Ishikawa (cell line): ENCODE measurements at regions not wholly inside any gene's neighbourhood (a gene's known extent, or its start where the extent isn't known, plus 50 kb on each side); places are given as distances from the start of the nearest gene placed in this dataset.

Experiments used
- CEBPB ChIP-seq: IDR thresholded peaks from 2 replicates; pipeline ENCODE4 v1.6.1; 2012
- CREB1 ChIP-seq: IDR thresholded peaks from 2 replicates; pipeline ENCODE4 v1.6.1; 2012; ENCODE audit warnings: low read depth
- EGR1 ChIP-seq: IDR thresholded peaks from 2 replicates; pipeline ENCODE4 v1.6.1; 2012
- EP300 ChIP-seq: IDR thresholded peaks from 2 replicates; pipeline ENCODE4 v1.6.1; 2012; ENCODE audit warnings: borderline replicate concordance
- FOXM1 ChIP-seq: IDR thresholded peaks from 2 replicates; pipeline ENCODE4 v1.6.1; 2012; ENCODE audit warnings: low read depth, borderline replicate concordance
- NFIC ChIP-seq: IDR thresholded peaks from 2 replicates; pipeline ENCODE4 v1.6.1; 2012
- RAD21 ChIP-seq: IDR thresholded peaks from 2 replicates; pipeline ENCODE4 v1.6.1; 2012; ENCODE audit warnings: low read depth
- TAF1 ChIP-seq: IDR thresholded peaks from 2 replicates; pipeline ENCODE4 v1.6.1; 2012; ENCODE audit warnings: low read depth, mild to moderate bottlenecking
- TCF12 ChIP-seq: IDR thresholded peaks from 2 replicates; pipeline ENCODE4 v1.6.1; 2012; ENCODE audit warnings: low read depth
- TEAD4 ChIP-seq: IDR thresholded peaks from 2 replicates; pipeline ENCODE4 v1.6.1; 2012
- USF1 ChIP-seq: IDR thresholded peaks from 2 replicates; pipeline ENCODE4 v1.6.1; 2012
- YY1 ChIP-seq: IDR thresholded peaks from 2 replicates; pipeline ENCODE4 v1.6.1; 2012; ENCODE audit warnings: low read depth
- TF ChIP-seq, protein P1 (sequence below): IDR thresholded peaks from 2 replicates; pipeline ENCODE4 v1.6.1; 2012; ENCODE audit warnings: low read depth, mild to moderate bottlenecking
- TF ChIP-seq, protein P2 (sequence below): IDR thresholded peaks from 2 replicates; pipeline ENCODE4 v1.6.1; 2012

DNA sequence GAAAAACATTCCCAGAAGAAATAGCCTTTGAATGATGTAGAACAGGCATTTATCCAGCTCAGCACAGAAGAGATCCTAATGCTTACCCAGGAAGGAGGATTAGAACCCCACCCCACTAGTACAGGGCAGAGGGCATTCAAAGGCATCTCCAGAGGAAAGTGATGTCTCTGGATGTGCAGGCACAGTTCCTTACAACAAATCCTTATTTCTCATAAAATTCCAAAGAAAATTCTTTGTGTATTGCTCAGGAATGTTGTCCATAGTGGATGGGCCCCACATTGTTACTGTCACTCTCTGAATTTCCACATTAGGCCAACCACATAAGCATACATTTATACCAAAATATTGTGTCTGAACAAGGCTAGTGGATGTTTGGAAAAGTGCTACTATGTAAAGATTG, 243.0 kb downstream of the ADRA2A start:
- TF ChIP-seq EP300 = no peak
- TF ChIP-seq EGR1 = no peak
- TF ChIP-seq TAF1 = no peak
- TF ChIP-seq, protein P1, sequence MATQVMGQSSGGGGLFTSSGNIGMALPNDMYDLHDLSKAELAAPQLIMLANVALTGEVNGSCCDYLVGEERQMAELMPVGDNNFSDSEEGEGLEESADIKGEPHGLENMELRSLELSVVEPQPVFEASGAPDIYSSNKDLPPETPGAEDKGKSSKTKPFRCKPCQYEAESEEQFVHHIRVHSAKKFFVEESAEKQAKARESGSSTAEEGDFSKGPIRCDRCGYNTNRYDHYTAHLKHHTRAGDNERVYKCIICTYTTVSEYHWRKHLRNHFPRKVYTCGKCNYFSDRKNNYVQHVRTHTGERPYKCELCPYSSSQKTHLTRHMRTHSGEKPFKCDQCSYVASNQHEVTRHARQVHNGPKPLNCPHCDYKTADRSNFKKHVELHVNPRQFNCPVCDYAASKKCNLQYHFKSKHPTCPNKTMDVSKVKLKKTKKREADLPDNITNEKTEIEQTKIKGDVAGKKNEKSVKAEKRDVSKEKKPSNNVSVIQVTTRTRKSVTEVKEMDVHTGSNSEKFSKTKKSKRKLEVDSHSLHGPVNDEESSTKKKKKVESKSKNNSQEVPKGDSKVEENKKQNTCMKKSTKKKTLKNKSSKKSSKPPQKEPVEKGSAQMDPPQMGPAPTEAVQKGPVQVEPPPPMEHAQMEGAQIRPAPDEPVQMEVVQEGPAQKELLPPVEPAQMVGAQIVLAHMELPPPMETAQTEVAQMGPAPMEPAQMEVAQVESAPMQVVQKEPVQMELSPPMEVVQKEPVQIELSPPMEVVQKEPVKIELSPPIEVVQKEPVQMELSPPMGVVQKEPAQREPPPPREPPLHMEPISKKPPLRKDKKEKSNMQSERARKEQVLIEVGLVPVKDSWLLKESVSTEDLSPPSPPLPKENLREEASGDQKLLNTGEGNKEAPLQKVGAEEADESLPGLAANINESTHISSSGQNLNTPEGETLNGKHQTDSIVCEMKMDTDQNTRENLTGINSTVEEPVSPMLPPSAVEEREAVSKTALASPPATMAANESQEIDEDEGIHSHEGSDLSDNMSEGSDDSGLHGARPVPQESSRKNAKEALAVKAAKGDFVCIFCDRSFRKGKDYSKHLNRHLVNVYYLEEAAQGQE = no peak
- TF ChIP-seq, protein P2, sequence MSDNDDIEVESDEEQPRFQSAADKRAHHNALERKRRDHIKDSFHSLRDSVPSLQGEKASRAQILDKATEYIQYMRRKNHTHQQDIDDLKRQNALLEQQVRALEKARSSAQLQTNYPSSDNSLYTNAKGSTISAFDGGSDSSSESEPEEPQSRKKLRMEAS = no peak
- TF ChIP-seq NFIC = no peak
- no peak for TF ChIP-seq YY1
- no peak for TF ChIP-seq RAD21
- TF ChIP-seq TEAD4 = no peak
- TF ChIP-seq CEBPB = no peak
- no peak for TF ChIP-seq FOXM1
- TF ChIP-seq TCF12 = no peak
- TF ChIP-seq USF1 = no peak
- no peak for TF ChIP-seq CREB1
